GM23338 (cell line): ENCODE measurements at regions not wholly inside any gene's neighbourhood (a gene's known extent, or its start where the extent isn't known, plus 50 kb on each side); places are given as distances from the start of the nearest gene placed in this dataset.

ENCODE experiments used
- CTCF ChIP-seq, 2 experiments: fragments of 200-600 bp in 1 of 2; sonication (generic) in 1 of 2; conservative IDR thresholded peaks; 2 replicates each; pipeline versions ENCODE4 v1.5.1 to v1.6.1; 2016 to 2017; ENCODE audit warnings: antibody characterized with exemption in 2 of 2, low read depth in 2 of 2, mild to moderate bottlenecking in 2 of 2, moderate library complexity in 1 of 2
- EZH2 ChIP-seq: fragments of 200-600 bp; sonication (generic); IDR thresholded peaks from one replicate; pipeline ENCODE4 v1.8.0; 2017; ENCODE audit warnings: antibody characterized with exemption, mild to moderate bottlenecking, low read depth; ENCODE audit not compliant: unreplicated experiment
- POLR2AphosphoS5 ChIP-seq: IDR thresholded peaks from 2 replicates; pipeline ENCODE4 v1.6.1; 2016; ENCODE audit warnings: antibody characterized with exemption, low read depth
- REST ChIP-seq: IDR thresholded peaks from one replicate; pipeline ENCODE4 v1.6.1; 2018; ENCODE audit warnings: antibody characterized with exemption; ENCODE audit not compliant: unreplicated experiment

- TF ChIP-seq CTCF (conservative IDR thresholded peaks at IDR 0.05; ENCODE audit: low read depth in 2 of 2) = no peak
- TF ChIP-seq POLR2AphosphoS5 = no peak
- TF ChIP-seq REST = no peak
- TF ChIP-seq EZH2 = no peak
Measured at GRCh38 chr10:23556727-23557440, 118.0 kb downstream of the OTUD1 start.
